Suprapubic skin (tissue), 4 donors: ENCODE measurements at regions not wholly inside any gene's neighbourhood (a gene's known extent, or its start where the extent isn't known, plus 50 kb on each side); places are given as distances from the start of the nearest gene placed in this dataset.

Source experiments
- DNase-seq, 2 donors: peaks; one replicate each; pipeline ENCODE4 v3.0.0-alpha.2; 2019; ENCODE audit warnings: low spot score in 2 of 2
- H3K27ac ChIP-seq: fragments of 200-600 bp; sonication (generic); one replicate; pipeline ENCODE4 v1.5.1; 2019
- H3K27me3 ChIP-seq: fragments of 200-600 bp; sonication (generic); one replicate; pipeline ENCODE4 v1.5.1; 2019
- H3K36me3 ChIP-seq: fragments of 200-600 bp; sonication (generic); one replicate; pipeline ENCODE4 v1.5.1; 2019
- H3K4me1 ChIP-seq: fragments of 200-600 bp; sonication (generic); one replicate; pipeline ENCODE4 v1.5.1; 2019
- H3K4me3 ChIP-seq: fragments of 200-600 bp; sonication (generic); one replicate; pipeline ENCODE4 v1.5.1; 2019; ENCODE audit warnings: mild to moderate bottlenecking
- H3K9me3 ChIP-seq: fragments of 200-600 bp; sonication (generic); one replicate; pipeline ENCODE4 v1.5.1; 2019
- EP300 ChIP-seq: sonication (generic); formaldehyde crosslinking; IDR thresholded peaks from one replicate; pipeline ENCODE4 v1.6.1; 2017; ENCODE audit warnings: antibody characterized with exemption
- POLR2A ChIP-seq, 2 donors: fragments of 450-650 bp; IDR thresholded peaks; one replicate each; pipeline ENCODE4 v1.6.1; 2017; ENCODE audit warnings: antibody characterized with exemption in 2 of 2, mild to moderate bottlenecking in 2 of 2, moderate library complexity in 2 of 2
- POLR2AphosphoS5 ChIP-seq, 3 donors: sonication (generic); formaldehyde crosslinking; IDR thresholded peaks; one replicate each; pipeline ENCODE4 v1.6.1; 2017; ENCODE audit warnings: antibody characterized with exemption in 3 of 3
- WGBS: methylation state at CpG from one replicate; pipeline ENCODE4 v1.1.5; 2018; 5-methylcytosine and 5-hydroxymethylcytosine counted together
- TF ChIP-seq, protein P1 (sequence below), 2 donors: fragments of 200-600 bp in 1 of 2; fragments of 450-650 bp in 1 of 2; sonication (generic) in 1 of 2; IDR thresholded peaks; one replicate each; pipeline ENCODE4 v1.5.1; 2016 to 2019; ENCODE audit warnings: antibody characterized with exemption in 2 of 2, mild to moderate bottlenecking in 1 of 2, moderate library complexity in 1 of 2

GRCh38 chr4:27191592-27191991 lies 331.0 kb downstream of the STIM2 start:
- no peak for DNase-seq
- H3K4me1 ChIP-seq = no peaks in the 10 kb centered on the region
- no peak overlapping the region for H3K4me3 ChIP-seq
- no peaks in the 10 kb centered on the region for H3K9me3 ChIP-seq
- 62% methylated on average over 1 of the region's 1 CpG for WGBS
- TF ChIP-seq, protein P1, sequence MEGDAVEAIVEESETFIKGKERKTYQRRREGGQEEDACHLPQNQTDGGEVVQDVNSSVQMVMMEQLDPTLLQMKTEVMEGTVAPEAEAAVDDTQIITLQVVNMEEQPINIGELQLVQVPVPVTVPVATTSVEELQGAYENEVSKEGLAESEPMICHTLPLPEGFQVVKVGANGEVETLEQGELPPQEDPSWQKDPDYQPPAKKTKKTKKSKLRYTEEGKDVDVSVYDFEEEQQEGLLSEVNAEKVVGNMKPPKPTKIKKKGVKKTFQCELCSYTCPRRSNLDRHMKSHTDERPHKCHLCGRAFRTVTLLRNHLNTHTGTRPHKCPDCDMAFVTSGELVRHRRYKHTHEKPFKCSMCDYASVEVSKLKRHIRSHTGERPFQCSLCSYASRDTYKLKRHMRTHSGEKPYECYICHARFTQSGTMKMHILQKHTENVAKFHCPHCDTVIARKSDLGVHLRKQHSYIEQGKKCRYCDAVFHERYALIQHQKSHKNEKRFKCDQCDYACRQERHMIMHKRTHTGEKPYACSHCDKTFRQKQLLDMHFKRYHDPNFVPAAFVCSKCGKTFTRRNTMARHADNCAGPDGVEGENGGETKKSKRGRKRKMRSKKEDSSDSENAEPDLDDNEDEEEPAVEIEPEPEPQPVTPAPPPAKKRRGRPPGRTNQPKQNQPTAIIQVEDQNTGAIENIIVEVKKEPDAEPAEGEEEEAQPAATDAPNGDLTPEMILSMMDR (IDR thresholded peaks at IDR 0.05) = no peak
- TF ChIP-seq POLR2A (IDR thresholded peaks at IDR 0.05) = no peak
- TF ChIP-seq EP300 = no peak
- no peak for TF ChIP-seq POLR2AphosphoS5 (IDR thresholded peaks at IDR 0.05)
- no peak overlapping the region for H3K27ac ChIP-seq
- H3K27me3 ChIP-seq = no peaks in the 10 kb centered on the region
- no peaks in the 10 kb centered on the region for H3K36me3 ChIP-seq

DNA sequence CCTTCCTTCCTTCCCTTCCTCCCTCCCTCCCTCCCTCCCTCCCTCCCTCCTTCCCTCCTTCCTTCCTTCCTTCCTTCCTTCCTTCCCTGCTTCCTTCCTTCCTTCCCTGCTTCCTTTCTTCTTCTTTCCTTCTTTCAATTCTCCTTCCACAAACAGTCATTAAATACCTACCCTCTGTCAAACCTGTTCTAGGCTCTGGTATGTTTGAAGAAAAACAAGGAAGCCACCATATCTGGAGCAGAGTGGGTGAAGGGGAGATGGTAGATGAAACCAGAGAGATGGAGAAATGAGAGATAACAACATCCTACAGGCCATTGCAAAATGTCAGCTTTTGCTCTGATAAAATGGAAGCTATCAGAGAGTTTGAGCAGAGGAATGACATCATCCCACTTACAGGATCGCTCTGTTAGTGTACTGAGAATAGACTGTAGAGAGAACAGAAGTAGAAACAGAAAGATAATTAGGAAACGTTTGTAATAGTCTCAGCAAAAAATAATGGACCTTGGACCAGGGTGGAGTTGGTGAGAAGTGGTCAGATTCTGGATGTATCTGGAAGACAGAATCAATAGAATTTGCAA lies 334.0 kb downstream of the STIM2 start:
- WGBS = 60% methylated on average over 2 of the region's 2 CpGs
- DNase-seq = no peak
- Histone ChIP-seq H3K4me1 (no peaks in the 10 kb centered on the region), H3K36me3 (no peaks in the 10 kb centered on the region), H3K4me3 (no peak overlapping the region), H3K9me3 (no peaks in the 10 kb centered on the region), H3K27ac (no peak overlapping the region), H3K27me3 (no peaks in the 10 kb centered on the region)
- no peak for TF ChIP-seq POLR2AphosphoS5 (IDR thresholded peaks at IDR 0.05)
- TF ChIP-seq, protein P1 (IDR thresholded peaks at IDR 0.05) = no peak
- TF ChIP-seq EP300 = no peak
- no peak for TF ChIP-seq POLR2A (IDR thresholded peaks at IDR 0.05)

GRCh38 chr4:27198246-27198645 lies 337.6 kb downstream of the STIM2 start:
- Histone ChIP-seq H3K27me3 (no peaks in the 10 kb centered on the region), H3K27ac (no peak overlapping the region), H3K4me3 (no peak overlapping the region), H3K9me3 (no peaks in the 10 kb centered on the region), H3K36me3 (no peaks in the 10 kb centered on the region), H3K4me1 (no peaks in the 10 kb centered on the region)
- TF ChIP-seq POLR2A (IDR thresholded peaks at IDR 0.05) = no peak
- TF ChIP-seq EP300 = no peak
- TF ChIP-seq, protein P1 (IDR thresholded peaks at IDR 0.05) = no peak
- TF ChIP-seq POLR2AphosphoS5 (IDR thresholded peaks at IDR 0.05) = no peak
- no peak for DNase-seq
- 2% methylated on average over 2 of the region's 2 CpGs for WGBS

- Histone ChIP-seq H3K9me3 (no peaks in the 10 kb centered on the region), H3K4me1 (no peaks in the 10 kb centered on the region), H3K36me3 (no peaks in the 10 kb centered on the region), H3K4me3 (no peak overlapping the region), H3K27ac (no peak overlapping the region), H3K27me3 (no peaks in the 10 kb centered on the region)
- 30% methylated on average over 2 of the region's 2 CpGs for WGBS
- no peak for DNase-seq
- TF ChIP-seq EP300 = no peak
- TF ChIP-seq, protein P1 (IDR thresholded peaks at IDR 0.05) = no peak
- TF ChIP-seq POLR2AphosphoS5 (IDR thresholded peaks at IDR 0.05) = no peak
- no peak for TF ChIP-seq POLR2A (IDR thresholded peaks at IDR 0.05)
Observed at GRCh38 chr4:27198971-27199370, 338.3 kb downstream of the STIM2 start.

DNA sequence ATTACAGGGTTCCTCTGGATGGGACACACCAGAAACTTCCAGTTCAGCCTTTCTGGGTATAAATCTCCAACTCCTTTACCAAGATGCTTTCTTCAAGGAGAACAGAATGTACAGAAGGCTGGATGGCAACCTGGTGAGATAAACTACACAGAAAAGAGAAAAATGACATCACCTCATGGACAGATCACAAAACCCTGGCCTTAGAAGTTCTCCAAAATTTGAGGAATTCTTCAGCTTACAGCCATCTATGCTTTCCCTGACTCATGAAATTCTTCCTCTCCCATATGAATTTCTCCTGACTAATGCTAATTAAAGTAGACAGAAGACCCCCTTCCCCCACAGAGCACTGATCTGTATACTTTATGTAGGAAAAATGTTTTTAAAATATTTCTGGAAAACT lies 345.4 kb downstream of the STIM2 start:
- TF ChIP-seq, protein P1 (IDR thresholded peaks at IDR 0.05) = no peak
- TF ChIP-seq POLR2AphosphoS5 (IDR thresholded peaks at IDR 0.05) (no peak), EP300 (no peak), POLR2A (IDR thresholded peaks at IDR 0.05) (no peak)
- no peak overlapping the region for H3K27ac ChIP-seq
- no peaks in the 10 kb centered on the region for H3K4me1 ChIP-seq
- no peak for DNase-seq
- no peaks in the 10 kb centered on the region for H3K27me3 ChIP-seq
- no peaks in the 10 kb centered on the region for H3K9me3 ChIP-seq
- no peak overlapping the region for H3K4me3 ChIP-seq
- H3K36me3 ChIP-seq = no peaks in the 10 kb centered on the region
